ENCODE measurements at regions not wholly inside any gene's neighbourhood (a gene's known extent, or its start where the extent isn't known, plus 50 kb on each side); places are given as distances from the start of the nearest gene placed in this dataset.

GRCh38 chr5:29949301-29949872 is 1244.1 kb upstream of the CDH6 start:
- no peaks in the 10 kb centered on the region for H3K36me3 ChIP-seq (ENCODE audit: control insufficient read depth in 3 of 3, insufficient read depth in 2 of 3, low read depth in 1 of 3, low read length in 3 of 3)
- WGBS, 3 donors: 81 to 82% (median 82%) methylated on average over 7 of the region's 7 CpGs
- DNase-seq (no peak), FAIRE-seq (no peak)
- no peaks in the 10 kb centered on the region for H3K4me1 ChIP-seq (ENCODE audit: control insufficient read depth in 3 of 3, insufficient read depth in 2 of 3, low read depth in 1 of 3, low read length in 2 of 3)
- H3K4me3 ChIP-seq (ENCODE audit: low read depth in 1 of 3, low read length in 3 of 3): no peak overlapping the region
- no peaks in the 10 kb centered on the region for H3K27me3 ChIP-seq (ENCODE audit: control insufficient read depth in 3 of 3, insufficient read depth in 3 of 3, low read length in 3 of 3)
- H3K27ac ChIP-seq (ENCODE audit: low read depth in 1 of 3, low read length in 2 of 3): no peak overlapping the region
- no peaks in the 10 kb centered on the region for H3K9me3 ChIP-seq (ENCODE audit: control insufficient read depth in 2 of 2, insufficient read depth in 1 of 2, low read depth in 1 of 2, low read length in 1 of 2)

- no peak for DNase-seq
- WGBS, 3 donors: 78 to 95% (median 82%) methylated on average over 2 of the region's 2 CpGs
Observed at GRCh38 chr5:29944327-29944726, 1249.2 kb upstream of the CDH6 start.

GRCh38 chr5:29942089-29942488 is 1251.4 kb upstream of the CDH6 start:
- Histone ChIP-seq H3K9me3 (ENCODE audit: control insufficient read depth in 2 of 2, insufficient read depth in 1 of 2, low read depth in 1 of 2, low read length in 1 of 2) (no peaks in the 10 kb centered on the region), H3K4me1 (ENCODE audit: control insufficient read depth in 3 of 3, insufficient read depth in 2 of 3, low read depth in 1 of 3, low read length in 2 of 3) (no peaks in the 10 kb centered on the region), H3K27ac (ENCODE audit: low read depth in 1 of 3, low read length in 2 of 3) (no peak overlapping the region), H3K27me3 (ENCODE audit: control insufficient read depth in 3 of 3, insufficient read depth in 3 of 3, low read length in 3 of 3) (no peaks in the 10 kb centered on the region), H3K4me3 (ENCODE audit: low read depth in 1 of 3, low read length in 3 of 3) (no peak overlapping the region), H3K36me3 (ENCODE audit: control insufficient read depth in 3 of 3, insufficient read depth in 2 of 3, low read depth in 1 of 3, low read length in 3 of 3) (no peaks in the 10 kb centered on the region)
- WGBS, 3 donors: 51 to 77% (median 68%) methylated on average over 3 of the region's 3 CpGs
- no peak for DNase-seq
- no peak for FAIRE-seq

More at GRCh38 chr5:29944327-29944726, 1249.2 kb upstream of the CDH6 start:
- Histone ChIP-seq H3K36me3 (ENCODE audit: control insufficient read depth in 3 of 3, insufficient read depth in 2 of 3, low read depth in 1 of 3, low read length in 3 of 3) (no peaks in the 10 kb centered on the region), H3K4me1 (ENCODE audit: control insufficient read depth in 3 of 3, insufficient read depth in 2 of 3, low read depth in 1 of 3, low read length in 2 of 3) (no peaks in the 10 kb centered on the region), H3K27ac (ENCODE audit: low read depth in 1 of 3, low read length in 2 of 3) (no peak overlapping the region), H3K9me3 (ENCODE audit: control insufficient read depth in 2 of 2, insufficient read depth in 1 of 2, low read depth in 1 of 2, low read length in 1 of 2) (no peaks in the 10 kb centered on the region), H3K27me3 (ENCODE audit: control insufficient read depth in 3 of 3, insufficient read depth in 3 of 3, low read length in 3 of 3) (no peaks in the 10 kb centered on the region), H3K4me3 (ENCODE audit: low read depth in 1 of 3, low read length in 3 of 3) (no peak overlapping the region)
- no peak for FAIRE-seq

GRCh38 chr5:29939988-29940387 is 1253.5 kb upstream of the CDH6 start:
- 65 to 95% (median 87%) methylated on average over 1 of the region's 1 CpG for WGBS, 3 donors
- DNase-seq (no peak), FAIRE-seq (no peak)
- Histone ChIP-seq H3K4me3 (ENCODE audit: low read depth in 1 of 3, low read length in 3 of 3) (no peak overlapping the region), H3K36me3 (ENCODE audit: control insufficient read depth in 3 of 3, insufficient read depth in 2 of 3, low read depth in 1 of 3, low read length in 3 of 3) (no peaks in the 10 kb centered on the region), H3K9me3 (ENCODE audit: control insufficient read depth in 2 of 2, insufficient read depth in 1 of 2, low read depth in 1 of 2, low read length in 1 of 2) (no peaks in the 10 kb centered on the region), H3K4me1 (ENCODE audit: control insufficient read depth in 3 of 3, insufficient read depth in 2 of 3, low read depth in 1 of 3, low read length in 2 of 3) (no peaks in the 10 kb centered on the region), H3K27me3 (ENCODE audit: control insufficient read depth in 3 of 3, insufficient read depth in 3 of 3, low read length in 3 of 3) (no peaks in the 10 kb centered on the region), H3K27ac (ENCODE audit: low read depth in 1 of 3, low read length in 2 of 3) (no peak overlapping the region)

GRCh38 chr5:29935371-29935770 is 1258.1 kb upstream of the CDH6 start:
- FAIRE-seq (no peak), DNase-seq (no peak)
- no peaks in the 10 kb centered on the region for H3K9me3 ChIP-seq (ENCODE audit: control insufficient read depth in 2 of 2, insufficient read depth in 1 of 2, low read depth in 1 of 2, low read length in 1 of 2)
- H3K27ac ChIP-seq (ENCODE audit: low read depth in 1 of 3, low read length in 2 of 3): no peak overlapping the region
- H3K36me3 ChIP-seq (ENCODE audit: control insufficient read depth in 3 of 3, insufficient read depth in 2 of 3, low read depth in 1 of 3, low read length in 3 of 3): no peaks in the 10 kb centered on the region
- H3K4me3 ChIP-seq (ENCODE audit: low read depth in 1 of 3, low read length in 3 of 3): no peak overlapping the region
- WGBS, 3 donors: 81 to 95% (median 93%) methylated on average over 1 of the region's 1 CpG
- no peaks in the 10 kb centered on the region for H3K27me3 ChIP-seq (ENCODE audit: control insufficient read depth in 3 of 3, insufficient read depth in 3 of 3, low read length in 3 of 3)
- no peaks in the 10 kb centered on the region for H3K4me1 ChIP-seq (ENCODE audit: control insufficient read depth in 3 of 3, insufficient read depth in 2 of 3, low read depth in 1 of 3, low read length in 2 of 3)

- no peak for DNase-seq
- 38 to 57% (median 43%) methylated on average over 3 of the region's 3 CpGs for whole genome bisulfite sequencing, 3 donors
- Histone ChIP-seq H3K4me1 (ENCODE audit: control insufficient read depth in 3 of 3, insufficient read depth in 2 of 3, low read depth in 1 of 3, low read length in 2 of 3) (no peaks in the 10 kb centered on the region), H3K27ac (ENCODE audit: low read depth in 1 of 3, low read length in 2 of 3) (no peak overlapping the region), H3K27me3 (ENCODE audit: control insufficient read depth in 3 of 3, insufficient read depth in 3 of 3, low read length in 3 of 3) (no peaks in the 10 kb centered on the region), H3K9me3 (ENCODE audit: control insufficient read depth in 2 of 2, insufficient read depth in 1 of 2, low read depth in 1 of 2, low read length in 1 of 2) (peaks cover 0 to 2% of the 10 kb centered on the region in 2 donors), H3K36me3 (ENCODE audit: control insufficient read depth in 3 of 3, insufficient read depth in 2 of 3, low read depth in 1 of 3, low read length in 3 of 3) (no peaks in the 10 kb centered on the region), H3K4me3 (ENCODE audit: low read depth in 1 of 3, low read length in 3 of 3) (no peak overlapping the region)
- no peak for FAIRE-seq
Observed at GRCh38 chr5:29930316-29930715, 1263.2 kb upstream of the CDH6 start.

GRCh38 chr5:29924107-29924506 is 1269.4 kb upstream of the CDH6 start:
- Histone ChIP-seq H3K4me3 (ENCODE audit: low read depth in 1 of 3, low read length in 3 of 3) (no peak overlapping the region), H3K9me3 (ENCODE audit: control insufficient read depth in 2 of 2, insufficient read depth in 1 of 2, low read depth in 1 of 2, low read length in 1 of 2) (peaks cover 0 to 3% of the 10 kb centered on the region in 2 donors), H3K36me3 (ENCODE audit: control insufficient read depth in 3 of 3, insufficient read depth in 2 of 3, low read depth in 1 of 3, low read length in 3 of 3) (no peaks in the 10 kb centered on the region), H3K4me1 (ENCODE audit: control insufficient read depth in 3 of 3, insufficient read depth in 2 of 3, low read depth in 1 of 3, low read length in 2 of 3) (no peaks in the 10 kb centered on the region), H3K27ac (ENCODE audit: low read depth in 1 of 3, low read length in 2 of 3) (no peak overlapping the region), H3K27me3 (ENCODE audit: control insufficient read depth in 3 of 3, insufficient read depth in 3 of 3, low read length in 3 of 3) (no peaks in the 10 kb centered on the region)
- no peak for FAIRE-seq
- 59 to 73% (median 70%) methylated on average over 2 of the region's 2 CpGs for WGBS, 3 donors
- DNase-seq: no peak

GRCh38 chr5:29905626-29906353 is 1287.7 kb upstream of the CDH6 start:
- DNase-seq (no peak), FAIRE-seq (no peak)
- Histone ChIP-seq H3K27ac (ENCODE audit: low read depth in 1 of 3, low read length in 2 of 3) (no peak overlapping the region), H3K4me1 (ENCODE audit: control insufficient read depth in 3 of 3, insufficient read depth in 2 of 3, low read depth in 1 of 3, low read length in 2 of 3) (no peaks in the 10 kb centered on the region), H3K9me3 (ENCODE audit: control insufficient read depth in 2 of 2, insufficient read depth in 1 of 2, low read depth in 1 of 2, low read length in 1 of 2) (no peaks in the 10 kb centered on the region), H3K4me3 (ENCODE audit: low read depth in 1 of 3, low read length in 3 of 3) (no peak overlapping the region), H3K36me3 (ENCODE audit: control insufficient read depth in 3 of 3, insufficient read depth in 2 of 3, low read depth in 1 of 3, low read length in 3 of 3) (no peaks in the 10 kb centered on the region), H3K27me3 (ENCODE audit: control insufficient read depth in 3 of 3, insufficient read depth in 3 of 3, low read length in 3 of 3) (no peaks in the 10 kb centered on the region)
- WGBS, 3 donors: 70 to 80% (median 71%) methylated on average over 15 of the region's 15 CpGs

GRCh38 chr5:29902859-29903258 is 1290.6 kb upstream of the CDH6 start:
- 42 to 65% (median 45%) methylated on average over 2 of the region's 2 CpGs for WGBS, 3 donors
- no peaks in the 10 kb centered on the region for H3K27me3 ChIP-seq (ENCODE audit: control insufficient read depth in 3 of 3, insufficient read depth in 3 of 3, low read length in 3 of 3)
- FAIRE-seq: no peak
- no peaks in the 10 kb centered on the region for H3K36me3 ChIP-seq (ENCODE audit: control insufficient read depth in 3 of 3, insufficient read depth in 2 of 3, low read depth in 1 of 3, low read length in 3 of 3)
- DNase-seq: no peak
- H3K9me3 ChIP-seq (ENCODE audit: control insufficient read depth in 2 of 2, insufficient read depth in 1 of 2, low read depth in 1 of 2, low read length in 1 of 2): no peaks in the 10 kb centered on the region
- no peak overlapping the region for H3K27ac ChIP-seq (ENCODE audit: low read depth in 1 of 3, low read length in 2 of 3)
- H3K4me1 ChIP-seq (ENCODE audit: control insufficient read depth in 3 of 3, insufficient read depth in 2 of 3, low read depth in 1 of 3, low read length in 2 of 3): no peaks in the 10 kb centered on the region
- no peak overlapping the region for H3K4me3 ChIP-seq (ENCODE audit: low read depth in 1 of 3, low read length in 3 of 3)

All from small intestine (tissue), 7 donors.